ENCODE measurements at regions not wholly inside any gene's neighbourhood (a gene's known extent, or its start where the extent isn't known, plus 50 kb on each side); places are given as distances from the start of the nearest gene placed in this dataset.
"Not testable (repeated sequence)": the region's sequence is repeated elsewhere in the genome, so short reads cannot be mapped to it uniquely, and the experiment has no call there.

DNA sequence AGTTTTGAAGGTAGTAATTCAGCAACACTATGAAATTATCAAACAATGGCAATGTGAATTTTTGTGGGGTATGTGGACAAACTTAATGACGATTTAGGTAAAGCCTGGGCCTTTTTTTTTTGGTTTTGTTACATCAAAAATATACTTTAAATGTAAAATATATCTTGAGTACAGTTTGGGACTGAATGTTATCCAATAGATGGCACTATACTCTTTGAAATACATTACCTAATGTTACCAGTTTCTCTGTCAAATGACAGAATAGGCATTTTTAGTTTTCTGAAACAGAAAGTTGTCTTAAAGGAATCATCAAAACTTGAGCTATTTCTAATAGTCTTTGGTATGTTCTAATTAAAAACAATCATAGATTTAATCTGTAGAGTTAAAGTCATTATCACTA is 1651.9 kb downstream of the C4orf33 start:
- Histone ChIP-seq H3K27ac (no peak overlapping the region), H3K36me3 (no peaks in the 10 kb centered on the region), H3K4me3 (no peak overlapping the region), H3K9me3 (no peaks in the 10 kb centered on the region), H3K27me3 (replicated peaks; ENCODE audit: insufficient read depth) (no peaks in the 10 kb centered on the region), H3K4me1 (ENCODE audit: control insufficient read depth in 1 of 2, low read depth in 2 of 2) (no peaks in the 10 kb centered on the region)
- TF ChIP-seq, protein P1, sequence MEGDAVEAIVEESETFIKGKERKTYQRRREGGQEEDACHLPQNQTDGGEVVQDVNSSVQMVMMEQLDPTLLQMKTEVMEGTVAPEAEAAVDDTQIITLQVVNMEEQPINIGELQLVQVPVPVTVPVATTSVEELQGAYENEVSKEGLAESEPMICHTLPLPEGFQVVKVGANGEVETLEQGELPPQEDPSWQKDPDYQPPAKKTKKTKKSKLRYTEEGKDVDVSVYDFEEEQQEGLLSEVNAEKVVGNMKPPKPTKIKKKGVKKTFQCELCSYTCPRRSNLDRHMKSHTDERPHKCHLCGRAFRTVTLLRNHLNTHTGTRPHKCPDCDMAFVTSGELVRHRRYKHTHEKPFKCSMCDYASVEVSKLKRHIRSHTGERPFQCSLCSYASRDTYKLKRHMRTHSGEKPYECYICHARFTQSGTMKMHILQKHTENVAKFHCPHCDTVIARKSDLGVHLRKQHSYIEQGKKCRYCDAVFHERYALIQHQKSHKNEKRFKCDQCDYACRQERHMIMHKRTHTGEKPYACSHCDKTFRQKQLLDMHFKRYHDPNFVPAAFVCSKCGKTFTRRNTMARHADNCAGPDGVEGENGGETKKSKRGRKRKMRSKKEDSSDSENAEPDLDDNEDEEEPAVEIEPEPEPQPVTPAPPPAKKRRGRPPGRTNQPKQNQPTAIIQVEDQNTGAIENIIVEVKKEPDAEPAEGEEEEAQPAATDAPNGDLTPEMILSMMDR (IDR thresholded peaks at IDR 0.05), result no peak
- ATAC-seq (ENCODE audit: insufficient number of reproducible peaks, low FRiP score, low read depth), result no peak
- no peak for DNase-seq (ENCODE audit: low spot score)

DNA sequence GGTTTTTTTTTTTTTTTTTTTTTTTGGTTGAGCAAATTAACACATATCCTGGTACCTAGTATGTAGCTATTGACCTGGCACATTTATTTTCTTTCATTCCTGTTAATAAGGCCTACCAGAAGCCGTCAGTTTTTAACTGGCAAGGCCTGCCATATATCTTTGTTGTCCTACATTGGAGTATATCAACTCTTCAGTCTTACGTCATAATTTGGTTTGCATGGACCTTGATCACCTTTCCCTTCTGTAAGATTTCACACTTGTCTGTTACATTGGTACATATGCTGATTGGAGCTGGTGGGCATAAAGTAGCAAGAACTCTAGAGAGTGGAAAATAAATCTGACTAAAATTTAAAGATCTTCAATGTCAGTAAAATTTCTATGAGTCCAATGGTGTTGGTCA is 1658.0 kb downstream of the C4orf33 start:
- Histone ChIP-seq H3K4me1 (ENCODE audit: control insufficient read depth in 1 of 2, low read depth in 2 of 2) (no peaks in the 10 kb centered on the region), H3K4me3 (no peak overlapping the region), H3K9me3 (no peaks in the 10 kb centered on the region)

DNA sequence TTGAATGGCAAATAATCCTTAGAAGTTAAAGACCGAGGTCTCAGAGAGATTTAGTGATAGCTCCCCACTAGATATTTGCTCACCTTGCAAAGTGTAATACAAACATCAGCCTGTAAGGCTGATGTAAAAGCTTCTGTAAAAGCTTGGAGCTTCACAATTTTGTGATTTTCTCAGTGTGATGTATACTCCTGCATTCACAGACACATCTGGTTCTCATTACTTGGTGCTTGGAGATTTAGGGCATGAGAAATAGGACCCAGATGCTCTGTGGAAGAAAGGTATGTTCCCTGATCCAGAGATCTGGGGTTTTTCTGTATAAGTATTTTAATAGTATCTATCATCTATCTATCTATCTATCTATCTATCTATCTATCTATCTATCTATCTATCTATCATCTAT is 1664.3 kb downstream of the C4orf33 start:
- TF ChIP-seq, protein P1 (IDR thresholded peaks at IDR 0.05), result no peak
- Histone ChIP-seq H3K4me1 (ENCODE audit: control insufficient read depth in 1 of 2, low read depth in 2 of 2) (no peaks in the 10 kb centered on the region), H3K9me3 (no peaks in the 10 kb centered on the region), H3K27ac (no peak overlapping the region), H3K27me3 (replicated peaks; ENCODE audit: insufficient read depth) (no peaks in the 10 kb centered on the region), H3K4me3 (no peak overlapping the region), H3K36me3 (no peaks in the 10 kb centered on the region)
- ATAC-seq (ENCODE audit: insufficient number of reproducible peaks, low FRiP score, low read depth) (no peak), DNase-seq (ENCODE audit: low spot score) (no peak)

More for the DNA sequence above, 1658.0 kb downstream of the C4orf33 start:
- DNase-seq (ENCODE audit: low spot score), result no peak
- no peak overlapping the region for H3K27ac ChIP-seq
- TF ChIP-seq, protein P1 (IDR thresholded peaks at IDR 0.05), result no peak
- ATAC-seq (ENCODE audit: insufficient number of reproducible peaks, low FRiP score, low read depth), result no peak
- H3K36me3 ChIP-seq, result no peaks in the 10 kb centered on the region
- H3K27me3 ChIP-seq (replicated peaks; ENCODE audit: insufficient read depth), result no peaks in the 10 kb centered on the region

DNA sequence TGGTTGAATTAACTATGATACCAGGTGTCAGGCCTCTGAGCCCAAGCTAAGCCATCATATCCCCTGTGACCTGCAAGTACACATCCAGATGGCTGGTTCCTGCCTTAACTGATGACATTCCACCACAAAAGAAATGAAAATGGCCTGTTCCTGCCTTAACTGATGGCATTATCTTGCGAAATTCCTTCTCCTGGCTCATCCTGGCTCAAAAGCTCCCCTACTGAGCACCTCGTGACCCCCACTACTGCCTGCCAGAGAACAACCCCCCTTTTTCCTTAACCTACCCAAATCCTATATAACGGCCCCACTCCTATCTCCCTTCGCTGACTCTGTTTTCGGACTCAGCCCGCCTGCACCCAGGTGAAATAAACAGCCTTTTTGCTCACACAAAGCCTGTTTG is 1671.4 kb downstream of the C4orf33 start:
- DNase-seq (ENCODE audit: low spot score); H3K4me1 ChIP-seq (ENCODE audit: control insufficient read depth in 1 of 2, low read depth in 2 of 2); ATAC-seq (ENCODE audit: insufficient number of reproducible peaks, low FRiP score, low read depth); H3K27ac ChIP-seq; H3K4me3 ChIP-seq; H3K9me3 ChIP-seq; H3K36me3 ChIP-seq; H3K27me3 ChIP-seq (replicated peaks; ENCODE audit: insufficient read depth): not testable (repeated sequence)

DNA sequence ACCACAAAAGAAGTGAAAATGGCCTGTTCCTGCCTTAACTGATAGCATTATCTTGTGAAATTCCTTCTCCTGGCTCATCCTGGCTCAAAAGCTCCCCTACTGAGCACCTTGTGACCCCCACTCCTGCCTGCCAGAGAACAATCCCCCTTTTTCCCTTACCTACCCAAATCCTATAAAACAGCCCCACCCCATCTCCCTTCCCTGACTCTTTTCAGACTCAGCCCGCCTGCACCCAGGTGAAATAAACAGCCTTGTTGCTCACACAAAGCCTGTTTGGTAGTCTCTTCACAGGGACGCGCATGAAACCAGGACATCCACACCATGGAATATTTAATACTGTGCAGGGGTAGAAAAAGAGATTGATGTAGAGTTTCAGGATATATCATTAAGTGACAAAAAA is 1677.0 kb downstream of the C4orf33 start:
- not testable (repeated sequence) for ATAC-seq (ENCODE audit: insufficient number of reproducible peaks, low FRiP score, low read depth)

DNA sequence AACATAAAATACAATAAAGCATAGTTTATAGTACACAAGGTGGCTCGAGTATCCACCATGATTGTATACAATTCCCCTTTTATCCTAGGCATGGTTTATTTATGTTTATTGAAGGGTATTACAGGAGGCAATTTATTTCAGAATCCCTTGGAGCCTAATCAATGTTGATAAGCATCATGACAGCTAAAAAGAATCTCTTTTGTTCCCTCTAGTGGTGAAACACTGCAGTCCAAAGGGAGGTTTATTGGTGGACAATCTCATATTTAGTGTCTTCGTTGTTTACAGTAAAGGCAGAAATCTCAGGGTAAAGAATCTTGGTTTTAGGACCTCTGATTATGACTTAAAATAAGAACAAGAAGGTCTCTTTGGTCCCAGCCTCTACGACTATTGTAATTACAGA is 1712.5 kb downstream of the C4orf33 start:
- no peak overlapping the region for H3K4me3 ChIP-seq
- no peaks in the 10 kb centered on the region for H3K9me3 ChIP-seq
- H3K27ac ChIP-seq, result no peak overlapping the region
- H3K36me3 ChIP-seq, result no peaks in the 10 kb centered on the region
- H3K4me1 ChIP-seq (ENCODE audit: control insufficient read depth in 1 of 2, low read depth in 2 of 2), result no peaks in the 10 kb centered on the region
- DNase-seq (ENCODE audit: low spot score) (no peak), ATAC-seq (ENCODE audit: insufficient number of reproducible peaks, low FRiP score, low read depth) (no peak)
- no peaks in the 10 kb centered on the region for H3K27me3 ChIP-seq (replicated peaks; ENCODE audit: insufficient read depth)
- TF ChIP-seq, protein P1 (IDR thresholded peaks at IDR 0.05), result no peak

More for the DNA sequence above, 1677.0 kb downstream of the C4orf33 start:
- not testable (repeated sequence) for H3K4me1 ChIP-seq (ENCODE audit: control insufficient read depth in 1 of 2, low read depth in 2 of 2); H3K9me3 ChIP-seq; H3K4me3 ChIP-seq; H3K27me3 ChIP-seq (replicated peaks; ENCODE audit: insufficient read depth); H3K27ac ChIP-seq; DNase-seq (ENCODE audit: low spot score); H3K36me3 ChIP-seq

Measured in thoracic aorta (tissue), 2 donors.